Endothelial cell of umbilical vein (primary cell): ENCODE measurements at regions not wholly inside any gene's neighbourhood (a gene's known extent, or its start where the extent isn't known, plus 50 kb on each side); places are given as distances from the start of the nearest gene placed in this dataset.

Experiments
- POLR2A ChIP-seq: IDR thresholded peaks from 2 replicates; pipeline ENCODE4 v1.6.1; 2012; ENCODE audit warnings: low read depth, mild to moderate bottlenecking, control low read depth, low read length
- POLR2AphosphoS5 ChIP-seq: IDR thresholded peaks from 2 replicates; pipeline ENCODE4 v1.6.1; 2012; ENCODE audit warnings: low read depth, mild to moderate bottlenecking, control low read depth, low read length, moderate library complexity; ENCODE audit not compliant: insufficient read depth
- TF ChIP-seq, protein P1 (sequence below), 2 donors: IDR thresholded peaks; 1 replicate in 1 of 2; 2 replicates in 1 of 2; pipeline ENCODE4 v1.5.1; 2011; ENCODE audit warnings: low read length in 2 of 2, mild to moderate bottlenecking in 2 of 2, moderate library complexity in 2 of 2, control low read depth in 1 of 2, inconsistent platforms in 1 of 2, low read depth in 1 of 2; ENCODE audit not compliant: insufficient read depth in 1 of 2; ENCODE audit errors: extremely low read depth in 1 of 2

DNA sequence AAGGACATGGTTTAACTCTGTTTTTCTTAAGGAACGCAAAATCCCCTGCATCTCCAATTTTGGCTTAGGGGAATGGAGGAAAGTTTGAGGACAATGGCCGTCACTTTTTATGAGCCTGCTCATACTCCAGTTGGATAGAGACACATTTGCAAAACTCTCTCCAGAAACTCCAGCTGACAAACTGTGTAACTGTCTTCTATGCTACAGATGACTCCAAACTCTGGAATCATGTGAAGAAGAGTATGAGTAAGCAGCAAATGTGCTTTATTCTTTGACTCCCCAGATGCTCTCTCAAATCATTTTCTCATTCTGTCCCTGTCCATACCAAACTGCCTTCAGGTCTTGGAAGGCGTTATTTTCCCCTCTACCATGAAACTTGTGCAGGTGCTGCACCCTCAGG, 226.5 kb upstream of the GPR149 start:
- TF ChIP-seq, protein P1, sequence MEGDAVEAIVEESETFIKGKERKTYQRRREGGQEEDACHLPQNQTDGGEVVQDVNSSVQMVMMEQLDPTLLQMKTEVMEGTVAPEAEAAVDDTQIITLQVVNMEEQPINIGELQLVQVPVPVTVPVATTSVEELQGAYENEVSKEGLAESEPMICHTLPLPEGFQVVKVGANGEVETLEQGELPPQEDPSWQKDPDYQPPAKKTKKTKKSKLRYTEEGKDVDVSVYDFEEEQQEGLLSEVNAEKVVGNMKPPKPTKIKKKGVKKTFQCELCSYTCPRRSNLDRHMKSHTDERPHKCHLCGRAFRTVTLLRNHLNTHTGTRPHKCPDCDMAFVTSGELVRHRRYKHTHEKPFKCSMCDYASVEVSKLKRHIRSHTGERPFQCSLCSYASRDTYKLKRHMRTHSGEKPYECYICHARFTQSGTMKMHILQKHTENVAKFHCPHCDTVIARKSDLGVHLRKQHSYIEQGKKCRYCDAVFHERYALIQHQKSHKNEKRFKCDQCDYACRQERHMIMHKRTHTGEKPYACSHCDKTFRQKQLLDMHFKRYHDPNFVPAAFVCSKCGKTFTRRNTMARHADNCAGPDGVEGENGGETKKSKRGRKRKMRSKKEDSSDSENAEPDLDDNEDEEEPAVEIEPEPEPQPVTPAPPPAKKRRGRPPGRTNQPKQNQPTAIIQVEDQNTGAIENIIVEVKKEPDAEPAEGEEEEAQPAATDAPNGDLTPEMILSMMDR (IDR thresholded peaks at IDR 0.05; ENCODE audit: extremely low read depth in 1 of 2, insufficient read depth in 1 of 2, low read depth in 1 of 2, low read length in 2 of 2): no peak
- TF ChIP-seq POLR2AphosphoS5: no peak
- TF ChIP-seq POLR2A: no peak
